Jurkat, Clone E6-1 (cell line): ENCODE measurements at regions not wholly inside any gene's neighbourhood (a gene's known extent, or its start where the extent isn't known, plus 50 kb on each side); places are given as distances from the start of the nearest gene placed in this dataset.
"Not testable (repeated sequence)": the region's sequence is repeated elsewhere in the genome, so short reads cannot be mapped to it uniquely, and the experiment has no call there.

Experiments used
- DNase-seq: peaks from one replicate; pipeline ENCODE4 v3.0.0-alpha.2; 2011; ENCODE audit warnings: low read depth, low spot score
- H3K4me3 ChIP-seq: 2 replicates; pipeline ENCODE4 v1.5.1; 2011; ENCODE audit warnings: mild to moderate bottlenecking, low read length, control low read depth, moderate library complexity

DNA sequence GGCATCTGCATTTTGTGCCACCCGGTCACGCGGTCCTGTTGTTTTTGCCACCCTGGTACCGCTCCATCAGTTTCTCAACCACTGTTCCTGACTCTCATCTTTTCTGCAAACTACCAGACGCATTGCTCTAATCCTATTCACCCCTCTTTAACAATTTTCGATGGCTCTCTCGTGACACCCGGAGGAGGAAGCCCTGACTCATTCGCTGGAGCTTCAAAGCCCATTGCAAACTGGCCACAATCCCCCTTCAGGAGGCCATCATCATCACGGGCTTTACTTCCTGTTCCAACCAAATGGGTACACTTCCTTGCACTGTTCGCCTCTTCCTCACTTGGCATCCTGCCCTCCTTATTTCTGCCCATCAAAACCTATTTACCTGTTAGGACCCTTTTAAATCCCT lies 155.3 kb downstream of the RGS9 start:
- no peak for DNase-seq
- H3K4me3 ChIP-seq, result no peak overlapping the region

DNA sequence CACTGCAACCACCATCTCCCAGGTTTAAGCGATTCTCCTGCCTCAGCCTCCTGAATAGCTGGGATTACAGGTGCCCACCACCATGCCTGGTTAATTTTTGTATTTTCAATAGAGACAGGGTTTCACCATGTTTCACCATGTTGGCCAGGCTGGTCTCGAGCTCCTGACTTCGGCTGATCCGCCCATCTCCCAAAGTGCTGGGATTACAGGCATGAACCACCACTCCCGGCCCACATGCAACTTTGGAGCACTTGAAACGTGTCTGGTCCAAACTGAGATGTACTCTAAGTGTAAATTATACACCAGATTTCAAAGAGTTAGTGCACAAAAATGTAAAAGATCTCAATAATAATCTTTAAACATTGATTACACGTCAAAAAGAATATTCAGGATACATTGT lies 154.1 kb downstream of the RGS9 start:
- DNase-seq, H3K4me3 ChIP-seq: not testable (repeated sequence)

DNA sequence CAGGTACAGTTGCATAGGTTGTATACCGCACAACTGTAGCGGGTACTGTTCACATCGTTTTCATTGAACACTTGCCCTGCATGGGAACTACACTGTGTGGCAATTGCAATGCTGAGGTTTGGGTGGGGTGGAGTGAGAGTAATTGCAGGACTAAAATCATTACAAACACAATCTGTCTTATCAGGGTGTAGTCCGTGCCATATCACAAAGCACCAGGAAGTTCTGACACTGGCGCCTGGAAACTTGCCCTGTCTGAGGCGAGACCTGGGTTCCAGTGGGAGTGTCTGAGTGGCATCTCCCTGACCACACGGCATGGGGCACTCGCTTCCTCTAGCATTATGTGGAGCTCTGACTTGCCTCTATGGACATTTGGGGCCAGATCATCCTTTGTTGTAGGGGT lies 153.4 kb downstream of the RGS9 start:
- no peak for DNase-seq
- H3K4me3 ChIP-seq, result no peak overlapping the region

DNA sequence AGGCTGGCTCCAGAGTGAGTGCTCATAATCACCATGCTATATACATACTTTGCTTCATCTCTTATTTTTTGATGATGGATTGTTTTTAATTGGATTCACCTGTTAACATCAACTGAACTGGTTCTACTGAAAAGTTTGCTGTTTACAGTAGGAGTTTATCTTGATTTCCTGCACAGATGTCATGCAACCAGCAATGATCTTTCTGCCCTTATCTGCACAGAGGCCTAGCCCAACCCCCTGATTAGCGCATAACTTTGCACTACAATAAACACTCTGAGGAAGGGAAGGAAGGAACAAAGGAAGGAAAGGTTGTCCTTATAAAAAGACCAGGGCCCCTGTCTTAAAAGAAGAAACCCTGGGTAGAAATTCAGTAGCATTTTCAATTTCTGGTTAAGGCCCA lies 152.9 kb downstream of the RGS9 start:
- no peak for DNase-seq
- no peak overlapping the region for H3K4me3 ChIP-seq

DNA sequence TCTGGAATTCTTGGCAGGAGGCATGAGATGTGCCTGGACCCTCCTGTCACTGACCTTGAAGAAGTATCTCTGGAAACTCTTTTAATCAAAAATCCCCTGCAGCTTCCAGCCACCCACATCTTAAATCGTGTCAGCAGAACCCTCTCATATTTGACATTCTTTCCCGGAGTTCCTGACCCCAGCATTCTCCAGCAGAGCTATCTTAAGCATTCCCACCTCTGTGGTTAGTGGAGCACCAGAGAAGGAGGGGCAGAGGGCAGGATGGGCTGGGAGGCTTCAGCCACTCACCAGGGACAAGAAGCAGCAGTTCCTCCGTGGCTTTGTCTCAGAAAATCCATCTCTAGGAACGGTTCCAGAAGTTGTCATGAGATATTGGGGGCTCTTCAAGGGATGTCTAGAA lies 149.9 kb downstream of the RGS9 start:
- no peak overlapping the region for H3K4me3 ChIP-seq
- no peak for DNase-seq

DNA sequence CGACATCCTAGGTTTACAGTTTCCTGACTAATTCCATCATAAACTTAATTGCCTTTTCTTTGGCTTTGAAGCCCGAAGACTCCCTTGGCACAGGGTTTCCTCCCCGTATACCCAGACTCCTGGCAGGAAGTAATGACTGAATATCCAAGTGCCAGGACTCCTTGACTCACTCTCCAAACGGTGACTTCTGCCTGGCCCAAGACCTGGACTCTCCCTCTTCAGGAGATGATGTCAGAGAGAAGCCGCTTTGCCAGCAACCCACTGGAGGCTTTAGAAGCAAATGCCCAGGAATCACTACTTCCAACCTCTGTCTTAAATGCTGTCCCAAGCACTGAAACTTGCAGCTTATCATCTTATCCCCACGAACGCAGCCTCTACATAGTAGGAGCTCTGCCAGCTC lies 146.5 kb downstream of the RGS9 start:
- no peak overlapping the region for H3K4me3 ChIP-seq
- DNase-seq, result no peak

DNA sequence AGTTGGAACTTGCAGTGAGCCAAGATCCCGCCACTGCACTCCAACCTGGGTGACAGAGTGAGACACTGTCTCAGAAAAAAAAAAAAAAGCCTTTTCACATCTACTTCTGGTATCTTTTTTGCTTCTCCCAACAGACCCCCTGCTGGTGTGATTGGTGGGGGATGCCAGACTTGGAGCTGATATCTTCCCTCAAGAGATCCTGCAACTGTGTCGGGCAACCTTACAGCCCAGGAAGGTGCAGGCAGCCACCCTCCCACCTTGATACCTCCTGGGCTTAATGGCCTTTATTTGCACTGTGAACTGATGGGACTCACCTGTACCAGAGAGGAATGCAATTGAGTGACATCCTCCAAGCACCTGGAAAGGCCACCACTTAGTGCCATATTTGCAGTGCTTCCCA lies 142.3 kb downstream of the RGS9 start:
- DNase-seq, result no peak
- no peak overlapping the region for H3K4me3 ChIP-seq

DNA sequence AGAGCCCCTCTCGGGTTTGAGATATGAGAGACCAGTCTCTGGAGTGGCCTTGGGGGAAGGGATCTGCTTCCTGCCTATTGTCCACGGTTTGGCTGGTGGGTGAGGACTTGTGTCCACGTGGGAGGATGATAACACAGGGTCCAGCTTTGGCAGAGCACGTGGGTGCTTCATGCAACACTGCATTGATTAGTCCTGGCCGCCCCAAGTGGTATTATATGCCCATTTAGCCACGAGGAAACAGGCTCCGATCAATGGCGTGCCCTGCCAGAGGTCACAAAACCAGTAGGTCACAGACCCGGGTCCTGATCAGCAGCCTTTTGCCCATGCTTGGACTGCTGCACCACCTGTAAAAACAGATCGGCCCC lies 141.6 kb downstream of the RGS9 start:
- DNase-seq, result no peak
- no peak overlapping the region for H3K4me3 ChIP-seq

DNA sequence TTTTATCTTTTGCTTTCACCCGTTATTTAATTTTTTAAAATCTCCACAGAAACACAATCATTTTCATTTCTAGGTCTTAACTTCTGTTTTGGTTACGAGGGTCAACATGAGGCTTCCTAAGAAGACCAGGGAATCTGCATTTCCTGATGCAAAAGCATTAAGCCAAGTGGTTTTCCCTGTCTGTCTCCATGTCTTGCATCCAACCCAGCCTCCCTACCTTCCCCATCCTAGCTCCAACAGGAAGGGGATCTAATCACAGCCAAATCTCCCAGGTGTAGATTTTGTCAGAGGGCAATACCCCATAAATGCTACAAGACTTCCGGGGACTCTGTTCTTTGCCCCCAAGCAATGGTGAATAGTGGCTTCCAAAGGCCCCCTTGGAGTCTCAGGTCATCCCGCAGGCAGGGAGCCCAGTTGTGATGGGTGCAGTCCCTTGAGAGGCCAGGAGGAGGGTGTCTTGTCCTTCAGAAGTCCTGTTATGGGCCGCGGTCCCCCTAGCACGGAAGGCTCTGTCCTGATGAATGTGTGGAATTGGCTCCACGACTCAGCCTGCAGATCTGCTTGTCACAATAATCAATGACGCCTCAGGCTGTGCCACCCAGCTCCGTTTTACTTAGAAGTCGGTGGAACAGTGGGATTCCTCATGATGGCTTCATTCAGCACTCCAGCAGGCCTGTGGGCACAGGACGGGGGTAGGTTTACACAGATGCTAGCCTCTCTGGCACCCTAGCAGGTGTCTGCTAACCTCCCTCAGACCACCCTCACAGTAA lies 141.1 kb downstream of the RGS9 start:
- no peak for DNase-seq
- H3K4me3 ChIP-seq, result no peak overlapping the region

DNA sequence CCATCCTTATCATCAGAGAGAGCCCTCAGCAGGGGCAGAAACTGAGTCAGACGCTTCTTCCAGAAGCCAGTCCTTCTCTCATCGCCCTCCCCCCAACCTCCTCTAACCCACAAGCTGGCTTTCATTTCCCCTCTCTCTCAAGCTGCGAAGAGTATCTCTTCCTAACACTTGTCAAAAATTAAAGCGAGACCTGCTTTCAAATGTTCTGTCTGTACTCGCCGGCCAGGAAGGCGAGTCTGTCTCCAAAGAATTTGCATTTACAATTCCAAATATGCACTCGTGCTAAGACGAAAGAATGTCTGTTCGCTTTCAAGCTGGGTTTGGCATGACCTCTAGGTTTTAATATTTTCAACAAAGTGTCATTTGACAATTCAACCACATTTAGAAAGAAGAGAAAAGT lies 140.4 kb downstream of the RGS9 start:
- no peak for DNase-seq
- H3K4me3 ChIP-seq, result no peak overlapping the region
